GM21390 (cell line): ENCODE measurements at regions not wholly inside any gene's neighbourhood (a gene's known extent, or its start where the extent isn't known, plus 50 kb on each side); places are given as distances from the start of the nearest gene placed in this dataset.

ENCODE experiments used
- ATAC-seq: cut with Tn5 transposase; IDR thresholded peaks from one replicate; pipeline ENCODE4 v1.9.1; 2021; ENCODE audit not compliant: unreplicated experiment

DNA sequence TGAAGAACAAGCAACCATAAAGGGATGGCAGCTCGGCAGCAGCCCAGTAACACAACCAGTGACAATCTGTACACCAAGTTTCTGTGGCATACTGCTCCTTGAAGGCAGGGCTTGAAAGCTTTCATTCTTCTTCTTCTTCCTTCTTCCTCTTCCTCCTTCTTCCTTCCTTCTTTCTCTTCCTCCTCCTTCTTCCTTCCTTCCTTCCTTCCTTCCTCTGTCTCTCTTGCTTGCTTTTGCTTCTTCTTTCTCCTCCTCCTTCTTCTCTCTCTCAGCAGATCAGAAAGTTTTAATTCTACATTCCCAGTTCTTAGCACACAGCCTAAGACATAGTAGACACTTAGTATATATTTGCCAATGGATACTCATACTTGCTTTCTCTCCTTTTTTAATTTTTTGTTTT, 95.9 kb downstream of the GLUL start:
- ATAC-seq, result no peak

DNA sequence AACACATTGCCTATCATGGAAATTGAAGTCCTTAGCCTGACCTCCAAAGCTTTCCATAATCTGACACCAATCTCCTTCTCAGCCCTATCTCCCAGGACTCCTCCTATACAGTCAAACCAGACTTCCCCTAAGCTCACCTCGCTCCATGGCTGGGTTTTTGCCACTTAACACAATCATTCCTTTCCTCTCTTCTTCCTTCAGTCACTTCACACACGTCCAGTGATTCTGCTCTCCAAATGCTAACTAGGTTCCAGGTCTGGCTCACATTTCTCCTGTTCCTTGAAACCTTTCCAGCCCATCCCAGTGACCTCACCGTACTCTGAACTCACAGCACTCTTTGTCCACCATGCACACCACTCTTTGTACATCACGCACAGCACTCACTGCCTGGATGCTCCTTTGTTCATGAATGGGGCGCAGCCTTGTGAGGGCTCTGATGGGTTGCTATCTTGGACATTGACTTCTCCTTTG, 98.4 kb downstream of the GLUL start:
- ATAC-seq, result no peak

DNA sequence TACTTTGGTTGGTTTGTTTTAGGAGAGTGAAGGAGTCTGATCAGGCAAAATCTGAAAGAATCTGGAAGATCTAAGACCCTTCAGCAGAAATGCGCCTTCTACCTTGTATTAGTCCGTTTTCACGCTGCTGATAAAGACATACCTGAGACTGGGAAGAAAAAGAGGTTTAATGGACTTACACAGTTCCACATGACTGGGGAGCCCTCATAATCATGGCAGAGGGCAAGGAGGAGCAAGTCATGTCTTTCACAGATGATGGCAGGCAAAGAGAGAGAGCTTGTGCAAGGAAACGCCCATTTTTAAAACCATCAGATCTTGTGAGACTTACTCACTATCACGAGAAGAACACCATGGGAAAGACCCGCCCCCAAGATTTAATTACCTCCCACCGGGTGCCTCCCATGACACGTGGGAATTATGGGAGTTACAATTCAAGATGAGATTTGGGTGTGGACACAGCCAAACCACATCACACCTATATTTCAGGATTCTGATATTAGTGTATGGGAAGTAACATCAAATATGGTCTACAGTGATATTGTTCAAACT, 99.3 kb downstream of the GLUL start:
- ATAC-seq, result no peak

DNA sequence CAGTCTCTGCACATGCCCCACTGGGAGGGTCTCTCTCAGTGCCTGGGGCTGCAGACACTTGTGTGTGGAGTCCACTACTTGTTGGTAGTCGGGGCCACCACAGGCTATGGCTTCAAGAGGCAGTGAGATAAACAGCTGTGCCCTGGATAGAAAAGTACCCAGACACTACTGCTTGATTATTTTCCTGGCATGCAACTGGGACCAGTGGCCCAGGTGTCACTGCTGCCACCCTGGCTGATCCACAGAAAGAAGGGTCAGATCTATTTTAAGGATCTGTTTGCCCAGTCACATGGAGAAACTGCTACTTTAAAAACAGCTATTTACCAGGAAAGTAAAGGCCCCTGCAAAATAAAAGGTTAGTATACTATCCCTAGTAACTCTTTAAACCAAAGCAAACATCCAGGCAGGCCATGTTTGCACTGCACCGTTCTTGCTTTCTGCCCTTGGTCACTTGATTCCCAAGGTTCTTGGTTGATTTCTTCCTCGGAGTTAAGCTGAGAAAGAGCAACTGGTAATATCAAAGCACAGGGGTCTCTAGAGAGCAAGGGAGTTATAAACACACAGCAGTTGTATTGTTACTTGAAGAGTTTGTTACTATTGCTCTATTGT, 99.9 kb downstream of the GLUL start:
- ATAC-seq, result no peak

DNA sequence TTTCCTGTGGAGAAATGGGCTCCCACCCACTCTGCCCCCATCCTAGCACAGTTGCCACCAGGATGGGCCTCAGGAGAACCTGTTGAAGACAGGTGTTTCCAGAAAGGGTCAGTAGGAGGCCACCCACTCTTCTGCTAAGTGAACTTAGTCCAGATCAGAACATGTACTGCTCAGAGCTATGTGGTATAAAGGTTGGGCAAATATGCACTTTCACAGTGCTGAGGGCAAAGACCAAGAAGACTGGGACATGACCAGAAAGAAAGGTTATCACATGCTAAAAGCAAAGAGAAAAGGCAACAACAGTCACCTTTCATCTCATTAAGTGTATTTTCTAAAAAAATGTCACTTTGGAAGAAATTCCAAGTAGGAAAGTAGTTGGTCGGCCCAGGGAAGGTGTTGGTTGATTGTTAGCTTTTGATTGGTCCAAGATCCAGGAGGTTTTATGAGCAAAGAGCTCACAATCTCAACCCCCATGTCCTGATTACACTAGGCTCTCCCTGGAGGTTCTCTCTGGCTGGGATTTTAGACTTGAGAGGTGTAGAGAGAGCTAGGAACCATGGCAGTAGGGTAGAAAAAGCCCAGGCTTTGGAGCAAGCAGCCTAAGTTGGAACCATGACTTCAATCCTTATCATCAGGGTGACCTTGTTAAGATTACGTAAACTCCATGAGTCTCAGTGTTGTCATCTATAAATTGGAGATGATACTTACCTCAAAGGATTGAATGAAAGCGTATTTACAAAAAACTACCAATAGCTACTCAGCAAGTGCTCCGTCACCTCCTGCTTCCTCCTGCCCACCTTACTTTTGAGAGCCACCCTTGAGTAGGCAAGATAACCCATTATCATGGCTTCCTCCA, 102.6 kb downstream of the GLUL start:
- ATAC-seq, result no peak

DNA sequence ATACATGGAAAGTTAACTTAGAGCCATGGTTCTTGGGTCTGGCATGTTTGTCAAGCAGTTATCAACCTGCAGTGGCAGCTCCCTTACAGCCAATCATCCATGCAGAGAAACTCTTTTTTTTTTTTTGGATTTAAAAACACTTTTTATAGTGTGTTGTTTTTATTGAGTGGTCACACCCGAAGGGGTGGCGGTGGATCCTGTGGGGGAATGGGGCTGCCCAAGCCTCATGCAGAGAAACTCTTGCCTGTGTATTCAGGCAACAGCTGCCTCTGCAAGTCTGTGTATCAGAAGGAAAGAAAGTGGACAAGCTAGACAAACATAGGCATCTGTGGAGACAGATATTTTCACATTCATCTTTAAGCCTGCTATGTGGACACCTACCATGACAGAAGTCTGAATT, 104.8 kb downstream of the GLUL start:
- ATAC-seq, result no peak

DNA sequence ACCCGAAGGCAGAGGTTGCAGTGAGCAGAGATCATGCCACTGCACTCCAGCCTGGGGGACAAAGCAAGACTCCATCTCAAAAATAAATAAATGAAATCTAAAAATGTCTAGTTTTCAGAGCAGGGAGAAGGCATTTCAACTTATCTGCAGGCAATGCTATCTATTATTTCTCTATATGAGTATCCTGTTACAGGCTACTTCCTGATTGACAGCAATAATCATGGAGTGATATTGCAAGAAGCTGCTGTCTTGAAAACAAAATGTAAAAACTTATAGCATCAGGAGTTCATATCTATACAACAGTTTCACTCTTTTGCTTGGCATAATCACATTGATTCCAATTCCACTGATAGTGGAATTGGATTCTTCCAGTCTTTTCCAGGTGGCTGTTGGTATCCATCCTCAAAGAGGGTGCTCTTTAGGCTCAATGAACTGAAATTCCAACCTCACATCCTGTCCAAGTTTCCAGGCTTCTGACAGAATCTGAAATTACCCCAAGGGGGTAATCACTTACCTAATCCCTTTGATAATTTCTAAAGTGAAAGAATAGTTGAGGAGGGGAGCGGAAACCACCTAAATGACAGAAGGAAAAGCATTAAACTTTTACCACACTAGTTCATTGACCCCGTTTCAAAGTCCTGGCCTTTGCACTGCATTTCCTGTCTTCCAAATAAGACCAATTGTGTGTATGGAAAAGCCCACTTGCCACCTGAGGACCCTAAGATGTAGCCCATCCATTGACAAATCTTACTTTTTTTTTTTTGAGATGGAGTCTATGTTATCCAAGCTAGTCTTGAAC, 107.6 kb downstream of the GLUL start:
- no peak for ATAC-seq

DNA sequence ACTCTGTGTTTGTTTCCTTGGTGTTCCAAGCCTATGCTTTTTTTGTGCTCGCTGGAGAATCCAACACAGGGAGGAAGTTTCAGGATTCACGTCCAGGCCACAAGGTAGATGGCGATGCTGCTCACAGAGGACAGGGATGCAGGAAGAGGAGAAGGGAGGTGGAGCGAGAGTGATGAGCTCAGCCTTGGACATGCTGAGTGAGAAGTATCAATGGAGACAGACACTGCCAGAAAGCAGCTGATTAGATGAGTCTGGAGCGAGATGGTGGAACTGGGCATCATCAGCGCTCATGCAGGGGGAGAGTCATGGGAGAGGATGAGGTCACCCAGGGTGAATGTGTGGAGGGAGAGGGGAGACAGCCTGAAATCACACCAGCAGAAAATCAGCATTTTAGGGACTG, 110.0 kb downstream of the GLUL start:
- no peak for ATAC-seq

DNA sequence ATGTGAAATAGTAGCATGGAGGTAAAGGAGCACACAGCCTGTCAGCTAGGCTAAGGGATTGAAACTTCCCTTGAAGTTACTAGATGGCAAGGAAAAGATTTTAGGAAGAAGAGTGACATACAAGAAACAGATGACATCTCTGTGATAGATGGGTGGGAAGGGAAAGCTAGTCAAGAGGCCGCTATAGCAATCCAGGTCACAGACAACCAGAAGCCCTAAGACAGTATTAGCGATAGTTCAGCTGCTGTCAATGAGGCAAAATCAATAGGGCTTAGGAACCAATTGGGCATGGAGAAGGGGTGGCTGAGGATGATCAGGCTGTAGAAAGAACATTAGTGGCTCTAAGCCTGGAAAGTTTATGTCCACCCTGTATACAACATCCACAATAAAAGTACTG, 111.1 kb downstream of the GLUL start:
- ATAC-seq, result no peak

DNA sequence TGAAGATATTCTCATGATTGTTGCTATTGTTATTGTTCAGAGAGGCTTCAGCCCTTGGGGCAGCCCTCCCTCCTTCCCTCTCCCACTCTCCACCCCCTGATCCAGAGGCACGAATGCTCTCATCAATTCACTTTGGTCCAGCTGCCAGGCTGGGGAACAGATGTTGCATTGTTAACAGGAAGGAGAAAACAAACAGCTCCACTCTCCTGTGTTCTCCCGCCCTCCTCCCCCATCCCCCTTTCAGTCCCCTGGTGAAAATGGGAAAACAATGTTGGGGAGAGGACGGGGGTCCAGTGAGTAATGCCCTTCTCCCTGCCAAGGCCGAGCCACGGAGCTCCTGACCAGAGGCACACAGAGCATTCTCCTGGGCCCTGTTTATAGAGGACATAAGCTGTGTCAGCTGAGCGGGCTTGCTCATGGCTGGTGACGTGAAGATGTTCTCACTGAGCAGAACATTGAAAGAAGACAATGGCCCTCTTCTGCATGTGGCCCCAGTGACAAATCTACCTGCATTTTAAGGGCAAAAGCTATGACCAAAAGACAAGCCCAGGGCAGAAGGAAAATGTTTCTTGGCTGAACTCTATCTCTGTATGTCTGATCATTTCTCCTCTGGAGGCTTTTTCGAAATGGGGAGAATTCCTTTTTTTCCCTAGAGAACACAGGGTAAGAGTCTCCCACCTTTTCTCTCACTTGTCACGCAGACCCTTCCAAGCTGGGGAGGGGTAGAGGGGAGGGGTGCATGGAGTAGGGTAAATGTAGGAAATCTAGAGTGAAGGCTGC, 111.7 kb downstream of the GLUL start:
- ATAC-seq, result no peak

DNA sequence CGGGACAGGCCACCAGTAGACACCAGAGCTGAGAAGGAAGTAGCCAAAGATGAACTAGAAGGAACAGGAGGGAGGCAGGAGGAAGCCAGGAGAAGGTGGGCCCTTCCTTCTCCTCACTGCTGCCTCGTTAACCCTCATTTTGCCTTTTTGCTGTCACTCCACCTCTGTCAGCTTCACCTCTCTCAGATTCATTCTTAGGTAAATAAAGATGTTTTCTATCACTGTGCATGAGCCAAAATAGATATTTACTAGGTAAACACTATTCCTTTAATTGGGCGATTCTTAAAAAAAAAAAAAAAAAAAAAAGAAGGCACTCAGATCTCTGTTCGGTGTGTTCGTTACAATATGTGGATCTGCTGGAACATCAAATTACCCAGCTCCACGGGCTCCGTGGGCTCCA, 112.3 kb downstream of the GLUL start:
- no peak for ATAC-seq

DNA sequence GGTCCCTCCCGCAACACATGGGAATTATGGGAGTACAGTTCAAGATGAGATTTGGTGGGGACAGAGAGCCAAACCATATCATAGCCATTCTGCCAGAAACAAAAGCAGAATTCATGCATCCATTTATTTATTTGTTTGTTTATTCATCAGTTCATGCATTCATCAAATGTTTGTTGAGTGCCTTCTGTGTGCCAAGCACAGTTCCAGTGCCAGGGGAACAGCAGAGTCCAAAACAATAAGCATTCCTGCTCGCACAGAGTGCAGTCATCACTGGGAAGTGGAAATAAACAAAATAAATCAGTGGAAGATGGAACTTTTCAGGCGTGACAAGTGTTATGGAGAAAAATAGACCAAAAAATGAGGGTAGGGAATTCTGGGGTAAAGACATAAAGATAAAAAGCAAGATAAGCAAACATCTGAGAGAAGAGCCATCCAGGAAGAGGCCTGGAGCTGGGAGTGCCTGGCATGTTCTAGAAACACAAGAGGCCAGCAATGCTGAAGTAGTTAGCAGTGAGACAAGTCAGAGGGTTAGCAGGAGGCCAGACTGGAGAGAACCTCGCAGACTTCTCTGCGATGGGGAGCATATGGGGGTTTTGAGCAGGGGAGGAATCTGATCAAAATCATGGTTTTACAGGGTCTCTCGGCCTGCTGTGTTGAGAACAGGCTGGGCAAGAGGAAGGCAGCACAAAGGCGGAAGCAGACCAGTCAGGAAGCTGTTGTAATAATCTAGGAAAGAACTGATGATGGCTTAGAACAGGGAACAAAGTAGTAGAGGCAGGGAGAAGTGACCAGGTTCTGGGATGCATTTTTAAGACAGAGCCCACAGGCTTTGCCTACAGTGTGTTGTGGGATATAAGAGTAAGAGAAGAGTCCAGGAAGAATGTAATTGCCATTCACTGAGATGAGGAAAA, 113.2 kb downstream of the GLUL start:
- ATAC-seq, result no peak

DNA sequence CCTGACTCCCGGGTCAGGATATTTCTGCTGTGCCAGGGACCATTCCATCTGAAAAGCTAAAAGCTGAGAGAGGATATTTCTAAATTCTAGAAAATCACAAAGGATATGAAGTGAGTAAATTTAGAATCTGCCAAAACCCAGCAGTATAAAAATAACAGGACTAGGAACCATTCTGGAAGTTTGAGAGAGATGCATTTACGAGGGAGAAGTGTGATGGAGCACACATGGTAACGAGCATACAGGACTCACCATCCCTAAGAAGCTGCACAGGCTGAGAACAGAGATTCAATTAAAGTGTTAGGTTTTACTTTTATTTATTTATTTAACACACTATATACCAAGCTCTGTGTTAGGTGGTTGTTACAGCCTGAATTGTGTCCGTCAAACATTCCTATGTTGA, 116.3 kb downstream of the GLUL start:
- no peak for ATAC-seq

DNA sequence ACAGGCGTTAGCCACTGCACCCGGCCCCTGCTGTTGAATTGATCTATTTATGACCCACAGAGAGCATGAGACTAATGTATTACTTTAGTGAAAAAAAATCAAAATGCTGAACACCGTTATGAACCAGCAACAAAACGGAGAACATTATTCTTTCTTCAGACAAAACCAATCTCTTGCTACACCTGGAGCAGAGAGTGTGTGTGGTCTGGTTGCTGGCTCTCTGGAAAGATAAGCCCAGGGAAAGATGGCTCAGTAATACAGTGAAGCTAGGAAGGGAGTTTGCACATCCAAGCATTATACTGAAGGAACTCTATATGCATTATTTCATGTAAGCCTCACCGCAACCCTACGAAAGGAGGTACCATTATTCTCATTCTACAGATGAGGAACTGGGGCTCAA, 117.0 kb downstream of the GLUL start:
- no peak for ATAC-seq

DNA sequence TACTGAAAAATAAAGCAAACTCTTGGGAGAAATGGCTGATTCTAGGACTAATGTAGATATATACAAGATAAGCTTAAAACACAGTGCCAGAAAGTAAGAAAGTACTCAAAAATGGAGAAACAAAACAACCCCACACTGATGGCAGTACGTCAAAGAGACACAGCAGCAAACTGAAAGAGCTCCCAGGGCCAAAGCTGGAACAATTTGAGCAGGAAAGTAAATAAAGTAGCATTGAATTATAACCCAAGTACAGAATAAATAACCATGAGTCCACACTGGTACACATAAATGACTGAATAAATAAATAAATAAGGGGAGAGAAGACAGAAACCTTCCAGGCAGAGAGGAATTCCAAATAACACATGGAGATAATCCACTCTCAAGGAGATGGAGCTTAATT, 120.9 kb downstream of the GLUL start:
- no peak for ATAC-seq

DNA sequence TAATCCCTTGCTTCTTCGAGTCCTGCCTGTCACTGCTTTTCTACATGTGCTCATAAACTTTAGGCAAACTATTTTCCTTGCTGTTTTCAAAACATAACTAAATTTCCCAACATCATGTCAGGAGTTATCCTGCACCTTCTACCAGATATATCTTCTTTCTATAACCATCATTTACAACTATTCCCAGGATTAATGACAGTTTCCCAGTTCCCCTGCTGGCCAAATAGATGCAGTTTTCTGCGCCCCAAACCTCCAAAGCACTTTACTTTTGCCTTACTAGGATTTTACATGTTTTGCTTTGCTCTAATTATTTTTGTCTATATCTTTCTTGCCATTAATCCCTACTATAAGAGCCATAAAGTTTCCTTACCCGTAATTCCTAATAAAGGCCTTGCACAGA, 122.5 kb downstream of the GLUL start:
- no peak for ATAC-seq

DNA sequence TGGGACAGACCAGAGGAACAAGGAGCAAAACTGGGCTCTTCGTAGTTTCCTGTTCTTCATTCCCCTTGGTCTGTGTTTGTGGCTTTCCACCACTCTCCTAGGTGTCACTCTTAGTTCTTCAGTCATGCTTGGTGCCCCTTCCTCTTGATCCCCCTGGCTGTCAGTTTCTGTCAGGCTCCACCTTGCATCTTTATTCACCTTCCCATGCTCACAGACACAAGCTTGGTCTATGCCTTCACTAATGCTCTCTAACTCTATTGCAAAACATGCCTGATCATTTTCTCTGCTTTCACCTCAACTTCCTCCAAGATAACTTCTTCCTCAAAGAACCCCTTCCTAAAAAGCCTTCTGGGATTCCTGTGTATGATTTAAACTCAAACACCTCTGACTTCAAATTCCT, 122.9 kb downstream of the GLUL start:
- no peak for ATAC-seq

DNA sequence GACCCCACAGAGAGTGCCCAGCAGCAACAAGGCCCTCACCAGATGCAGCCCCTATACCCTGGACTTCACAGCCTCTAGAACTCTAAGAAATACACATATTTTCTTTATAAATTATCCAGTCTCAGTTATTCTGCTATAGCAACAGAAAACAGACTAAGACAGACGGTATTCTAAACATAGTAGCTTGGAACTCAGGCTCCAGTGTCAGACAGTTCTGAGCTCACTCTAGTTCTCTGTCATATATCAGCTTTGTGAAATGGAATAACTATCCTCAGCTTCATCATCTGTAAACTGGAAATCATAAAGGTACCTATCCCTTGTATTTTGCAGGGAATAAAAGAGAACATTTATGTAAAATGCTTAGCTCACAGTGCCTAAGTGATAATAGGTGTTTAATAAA, 127.4 kb downstream of the GLUL start:
- no peak for ATAC-seq

DNA sequence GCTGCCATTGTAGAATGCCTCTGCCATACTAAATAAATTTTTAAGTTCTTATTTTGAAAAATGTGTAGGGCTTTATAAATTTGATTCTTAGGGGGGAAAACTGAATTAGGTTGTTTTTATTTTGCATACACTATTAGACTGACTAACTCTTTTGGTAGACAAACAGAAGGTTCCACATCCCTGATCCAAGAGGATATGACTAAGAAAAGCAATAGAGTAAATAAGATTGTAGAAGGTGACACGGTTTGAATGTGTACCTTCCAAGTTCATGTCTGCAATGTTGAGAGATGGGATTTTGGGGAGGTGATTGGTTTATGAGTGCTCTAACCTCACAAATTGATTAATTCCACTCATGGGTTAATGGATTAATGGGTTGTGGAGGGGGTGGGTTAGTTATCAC, 127.9 kb downstream of the GLUL start:
- ATAC-seq, result no peak

DNA sequence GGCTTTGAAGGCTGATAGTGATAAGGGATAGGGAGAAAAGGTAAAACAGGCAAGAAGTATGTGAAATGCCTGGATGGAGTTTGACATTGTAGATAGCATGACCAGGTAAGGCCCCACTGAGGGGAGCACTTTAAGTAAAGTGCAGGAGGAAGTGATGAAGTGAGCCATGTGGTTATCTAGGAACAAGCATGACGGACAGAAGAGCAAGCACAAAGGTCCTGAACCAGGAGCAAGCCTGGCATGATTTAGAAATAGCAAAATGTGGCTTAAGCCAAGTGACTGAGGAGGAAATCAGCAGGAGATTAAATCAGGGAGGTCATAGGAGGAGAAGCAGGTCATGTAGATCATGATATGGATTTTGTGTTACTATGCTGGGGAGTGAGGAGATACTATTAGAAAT, 129.2 kb downstream of the GLUL start:
- no peak for ATAC-seq
